HG02885 (cell line): ENCODE measurements at regions not wholly inside any gene's neighbourhood (a gene's known extent, or its start where the extent isn't known, plus 50 kb on each side); places are given as distances from the start of the nearest gene placed in this dataset.
"Not testable (repeated sequence)": the region's sequence is repeated elsewhere in the genome, so short reads cannot be mapped to it uniquely, and the experiment has no call there.

ENCODE experiments used
- ATAC-seq: cut with Tn5 transposase; IDR thresholded peaks from one replicate; pipeline ENCODE4 v1.9.1; 2021; ENCODE audit warnings: mild to moderate bottlenecking; ENCODE audit not compliant: unreplicated experiment, poor library complexity

- no peak for ATAC-seq
Measured at GRCh38 chr1:37358992-37359391, 115.4 kb upstream of the ZC3H12A start.

- no peak for ATAC-seq
Measured at GRCh38 chr1:37360011-37360410, 114.4 kb upstream of the ZC3H12A start.

GRCh38 chr1:37362594-37363385 lies 111.6 kb upstream of the ZC3H12A start:
- no peak for ATAC-seq

GRCh38 chr1:37363535-37363934 lies 110.8 kb upstream of the ZC3H12A start:
- ATAC-seq = no peak

GRCh38 chr1:37368665-37369315 lies 105.6 kb upstream of the ZC3H12A start:
- not testable (repeated sequence) for ATAC-seq

GRCh38 chr1:37372302-37372701 lies 102.1 kb upstream of the ZC3H12A start:
- ATAC-seq = no peak

GRCh38 chr1:37372711-37373110 lies 101.7 kb upstream of the ZC3H12A start:
- ATAC-seq = no peak

- ATAC-seq = no peak
Measured at GRCh38 chr1:37373413-37373812, 101.0 kb upstream of the ZC3H12A start.

GRCh38 chr1:37380546-37380945 lies 93.8 kb upstream of the ZC3H12A start:
- ATAC-seq = not testable (repeated sequence)

GRCh38 chr1:37387854-37388253 lies 86.5 kb upstream of the ZC3H12A start:
- ATAC-seq = no peak

- no peak for ATAC-seq
Measured at GRCh38 chr1:37389327-37389726, 85.1 kb upstream of the ZC3H12A start.

- ATAC-seq = no peak
Measured at GRCh38 chr1:37391211-37392011, 83.0 kb upstream of the ZC3H12A start.

- ATAC-seq = no peak
Measured at GRCh38 chr1:37392051-37392450, 82.3 kb upstream of the ZC3H12A start.

GRCh38 chr1:37393173-37394120 lies 80.9 kb upstream of the ZC3H12A start:
- no peak for ATAC-seq

- no peak for ATAC-seq
Measured at GRCh38 chr1:37394574-37395464, 79.6 kb upstream of the ZC3H12A start.

GRCh38 chr1:37398096-37398495 lies 76.3 kb upstream of the ZC3H12A start:
- ATAC-seq = no peak

- ATAC-seq = no peak
Measured at GRCh38 chr1:37399205-37399604, 75.2 kb upstream of the ZC3H12A start.

- ATAC-seq = no peak
Measured at GRCh38 chr1:37399830-37400464, 74.4 kb upstream of the ZC3H12A start.
